Astrocyte of the spinal cord (primary cell): ENCODE measurements at regions not wholly inside any gene's neighbourhood (a gene's known extent, or its start where the extent isn't known, plus 50 kb on each side); places are given as distances from the start of the nearest gene placed in this dataset.

Experiments
- DNase-seq: peaks from one replicate; pipeline ENCODE4 v3.0.0; 2011; ENCODE audit warnings: low read depth, low spot score
- H3K4me3 ChIP-seq: 2 replicates; pipeline ENCODE4 v1.5.1; 2011; ENCODE audit warnings: low read depth, mild to moderate bottlenecking, low read length, moderate library complexity
- CTCF ChIP-seq: IDR thresholded peaks from 2 replicates; pipeline ENCODE4 v1.5.1; 2012; ENCODE audit warnings: low read depth, mild to moderate bottlenecking, low read length, inconsistent platforms
- in situ Hi-C: cut with HindIII; loops from 2 replicates; pipeline ENCODE4 v1.10.0; 2017; ENCODE audit warnings: low sequenced_read_pairs

- no peak for DNase-seq
- no peak overlapping the region for H3K4me3 ChIP-seq
- in situ Hi-C loops: no loop called here
- no peak for TF ChIP-seq CTCF
Observed at GRCh38 chr9:27633764-27634163, 60.5 kb upstream of the C9orf72 start.

GRCh38 chr9:27634879-27635278 is 61.6 kb upstream of the C9orf72 start:
- in situ Hi-C loops: no loop called here
- H3K4me3 ChIP-seq: no peak overlapping the region
- TF ChIP-seq CTCF: no peak
- DNase-seq: no peak

DNA sequence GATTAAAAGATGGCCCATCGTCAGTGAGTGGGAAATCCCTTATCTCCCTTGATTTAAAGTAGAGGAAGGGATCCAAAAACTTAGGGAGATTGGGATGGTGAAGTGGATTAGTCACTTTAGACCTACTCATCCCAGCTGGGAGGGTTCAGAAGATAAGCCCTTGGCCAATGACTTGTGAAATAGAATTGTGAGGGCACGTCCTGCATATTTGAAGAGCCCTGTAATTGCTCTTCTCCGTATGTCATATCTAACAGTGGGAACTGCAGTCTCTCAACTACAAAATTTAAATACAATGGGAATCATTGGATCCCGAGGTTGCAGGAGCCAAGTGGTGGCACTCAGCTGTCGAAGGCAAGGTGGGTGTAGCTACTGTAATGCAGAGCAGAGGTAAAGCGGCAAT is 65.4 kb upstream of the C9orf72 start:
- no peak for TF ChIP-seq CTCF
- in situ Hi-C loops: no loop called here
- DNase-seq: no peak

DNA sequence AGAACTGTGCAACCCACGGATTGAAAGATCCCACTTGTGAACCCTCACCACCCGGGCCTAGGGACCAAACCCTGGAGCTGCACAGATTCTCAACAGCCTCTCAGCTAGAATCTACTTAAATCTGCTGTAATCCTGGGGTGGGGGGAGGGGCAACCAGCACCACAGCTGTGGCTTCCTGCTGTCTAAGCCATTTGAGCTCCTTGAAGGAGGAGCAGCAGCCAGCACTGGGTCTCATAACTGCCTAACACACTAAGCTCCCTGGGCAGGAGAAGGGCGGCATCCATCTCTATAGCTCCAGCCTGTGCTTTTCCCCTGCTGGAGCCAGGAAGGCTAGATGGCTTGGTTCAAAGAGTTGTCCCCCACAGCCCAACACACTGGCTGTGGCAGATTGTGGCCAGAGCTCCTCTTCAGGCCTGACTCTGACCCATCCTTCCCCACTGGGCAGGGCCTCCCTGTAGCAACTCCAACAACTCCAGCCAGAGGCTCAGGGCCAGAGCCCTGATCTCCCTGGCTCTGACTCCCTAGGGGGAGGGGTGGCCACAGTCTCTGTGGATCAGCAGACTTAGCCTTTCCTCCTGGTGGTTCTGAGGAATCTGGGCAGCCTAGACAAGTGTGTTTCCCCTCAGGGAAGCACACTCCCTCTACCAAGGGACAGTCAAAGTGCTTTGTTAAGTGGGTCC is 72.0 kb upstream of the C9orf72 start:
- no peak overlapping the region for H3K4me3 ChIP-seq
- TF ChIP-seq CTCF: no peak
- in situ Hi-C loops: no loop called here
- no peak for DNase-seq

More for the DNA sequence above, 65.4 kb upstream of the C9orf72 start:
- H3K4me3 ChIP-seq: no peak overlapping the region

DNA sequence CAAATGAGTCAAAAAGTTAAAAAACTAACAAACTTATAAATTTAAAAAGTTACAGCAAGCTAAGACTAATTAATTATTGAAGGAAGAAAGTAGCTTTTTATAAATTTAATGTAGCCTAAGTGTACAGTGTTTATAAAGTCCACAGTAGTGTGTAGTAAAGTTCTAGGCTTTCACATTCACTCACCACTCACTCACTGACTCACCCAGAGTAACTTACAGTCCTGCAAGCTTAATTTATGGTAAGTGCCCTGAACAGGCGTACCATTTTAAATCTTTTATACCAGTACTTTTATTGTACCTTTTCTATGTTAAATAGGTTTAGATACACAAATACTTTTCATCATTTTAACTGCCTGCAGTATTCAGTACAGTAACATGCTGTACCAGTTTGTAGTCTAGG is 80.0 kb upstream of the C9orf72 start:
- no peak for TF ChIP-seq CTCF
- H3K4me3 ChIP-seq: no peak overlapping the region
- in situ Hi-C loops: no loop called here
- DNase-seq: no peak

GRCh38 chr9:27653957-27654356 is 80.7 kb upstream of the C9orf72 start:
- in situ Hi-C loops: no loop called here
- no peak overlapping the region for H3K4me3 ChIP-seq
- DNase-seq: no peak
- no peak for TF ChIP-seq CTCF
